ENCODE measurements at regions not wholly inside any gene's neighbourhood (a gene's known extent, or its start where the extent isn't known, plus 50 kb on each side); places are given as distances from the start of the nearest gene placed in this dataset.

- H3K36me3 ChIP-seq (ENCODE audit: control insufficient read depth in 2 of 2, extremely low read depth in 1 of 2, insufficient read depth in 2 of 2, low read length in 2 of 2): no peaks in the 10 kb centered on the region
- H3K9me3 ChIP-seq (ENCODE audit: control insufficient read depth, low read depth, low read length): no peaks in the 10 kb centered on the region
- H4K20me1 ChIP-seq (ENCODE audit: control insufficient read depth, extremely low read depth, insufficient read depth, low read length): no peaks in the 10 kb centered on the region
- H3K27me3 ChIP-seq (ENCODE audit: control insufficient read depth, extremely low read depth, insufficient read depth, low read length): no peaks in the 10 kb centered on the region
- no peaks in the 10 kb centered on the region for H3K9me1 ChIP-seq (ENCODE audit: control insufficient read depth, extremely low read depth, insufficient read depth, low read length)
- H3K4me1 ChIP-seq (ENCODE audit: control insufficient read depth, extremely low read depth, insufficient read depth, low read length): no peaks in the 10 kb centered on the region
- no peak overlapping the region for H2AFZ ChIP-seq (ENCODE audit: control insufficient read depth, low read length)
- H3K9ac ChIP-seq (ENCODE audit: control insufficient read depth, extremely low read depth, insufficient read depth, low read length): no peak overlapping the region
- no peak for FAIRE-seq
- dilution Hi-C loops (cut with MboI; ENCODE audit: extremely low pct_ligation_motif_present, low sequenced_read_pairs): no loop called here
- H3K4me3 ChIP-seq (ENCODE audit: control insufficient read depth in 2 of 3, extremely low read depth in 1 of 3, insufficient read depth in 2 of 3, low read depth in 1 of 3, low read length in 3 of 3): no peak overlapping the region
- TF ChIP-seq CTCF (optimal IDR thresholded peaks at IDR 0.05 in 1 of 3, IDR thresholded peaks at IDR 0.05 in 1 of 3, conservative IDR thresholded peaks at IDR 0.05 in 1 of 3; ENCODE audit: extremely low read depth in 1 of 3, insufficient read depth in 2 of 3, low read length in 3 of 3): no peak
- H3K27ac ChIP-seq (ENCODE audit: control insufficient read depth, insufficient read depth, low read length): no peak overlapping the region
- H3K4me2 ChIP-seq (ENCODE audit: control insufficient read depth, extremely low read depth, insufficient read depth, low read depth, low read length): no peak overlapping the region
- DNase-seq (ENCODE audit: low read depth, low spot score): no peak
- no peaks in the 10 kb centered on the region for H3K79me2 ChIP-seq (ENCODE audit: control insufficient read depth, insufficient read depth, low read length)
Measured at GRCh38 chr9:13580760-13581159, 301.3 kb upstream of the MPDZ start.

- FAIRE-seq: no peak
- no peaks in the 10 kb centered on the region for H3K4me1 ChIP-seq (ENCODE audit: control insufficient read depth, extremely low read depth, insufficient read depth, low read length)
- no peak overlapping the region for H2AFZ ChIP-seq (ENCODE audit: control insufficient read depth, low read length)
- H3K4me2 ChIP-seq (ENCODE audit: control insufficient read depth, extremely low read depth, insufficient read depth, low read depth, low read length): no peak overlapping the region
- no peak for DNase-seq (ENCODE audit: low read depth, low spot score)
- no peaks in the 10 kb centered on the region for H3K9me3 ChIP-seq (ENCODE audit: control insufficient read depth, low read depth, low read length)
- no peak overlapping the region for H3K9ac ChIP-seq (ENCODE audit: control insufficient read depth, extremely low read depth, insufficient read depth, low read length)
- no peaks in the 10 kb centered on the region for H3K27me3 ChIP-seq (ENCODE audit: control insufficient read depth, extremely low read depth, insufficient read depth, low read length)
- no peaks in the 10 kb centered on the region for H3K36me3 ChIP-seq (ENCODE audit: control insufficient read depth in 2 of 2, extremely low read depth in 1 of 2, insufficient read depth in 2 of 2, low read length in 2 of 2)
- TF ChIP-seq EZH2 (IDR thresholded peaks at IDR 0.05; ENCODE audit: low read length): no peak
- TF ChIP-seq CTCF (optimal IDR thresholded peaks at IDR 0.05 in 1 of 3, IDR thresholded peaks at IDR 0.05 in 1 of 3, conservative IDR thresholded peaks at IDR 0.05 in 1 of 3; ENCODE audit: extremely low read depth in 1 of 3, insufficient read depth in 2 of 3, low read length in 3 of 3): no peak
- no peaks in the 10 kb centered on the region for H4K20me1 ChIP-seq (ENCODE audit: control insufficient read depth, extremely low read depth, insufficient read depth, low read length)
- no peaks in the 10 kb centered on the region for H3K79me2 ChIP-seq (ENCODE audit: control insufficient read depth, insufficient read depth, low read length)
- no peak overlapping the region for H3K4me3 ChIP-seq (ENCODE audit: control insufficient read depth in 2 of 3, extremely low read depth in 1 of 3, insufficient read depth in 2 of 3, low read depth in 1 of 3, low read length in 3 of 3)
- dilution Hi-C loops (cut with MboI; ENCODE audit: extremely low pct_ligation_motif_present, low sequenced_read_pairs): no loop called here
- H3K9me1 ChIP-seq (ENCODE audit: control insufficient read depth, extremely low read depth, insufficient read depth, low read length): no peaks in the 10 kb centered on the region
- no peak overlapping the region for H3K27ac ChIP-seq (ENCODE audit: control insufficient read depth, insufficient read depth, low read length)
Measured at GRCh38 chr9:13580131-13580530, 300.6 kb upstream of the MPDZ start.

Data from keratinocyte (primary cell).